Osteocyte (in vitro differentiated cells): ENCODE measurements at regions not wholly inside any gene's neighbourhood (a gene's known extent, or its start where the extent isn't known, plus 50 kb on each side); places are given as distances from the start of the nearest gene placed in this dataset.

Source experiments
- DNase-seq: peaks from one replicate; pipeline ENCODE4 v3.0.0; 2021; ENCODE audit warnings: mixed read lengths; ENCODE audit not compliant: unreplicated experiment; ENCODE audit errors: extremely low spot score
- H3K27ac Mint-ChIP-seq: one replicate; pipeline ENCODE4 v1.8.0; 2021; ENCODE audit warnings: mild to moderate bottlenecking, mixed read lengths; ENCODE audit not compliant: unreplicated experiment
- H3K27me3 Mint-ChIP-seq: one replicate; pipeline ENCODE4 v1.8.0; 2021; ENCODE audit warnings: mixed read lengths; ENCODE audit not compliant: unreplicated experiment
- H3K36me3 Mint-ChIP-seq: one replicate; pipeline ENCODE4 v1.8.0; 2021; ENCODE audit warnings: mixed read lengths; ENCODE audit not compliant: unreplicated experiment
- H3K4me1 Mint-ChIP-seq: one replicate; pipeline ENCODE4 v1.8.0; 2021; ENCODE audit warnings: mixed read lengths; ENCODE audit not compliant: unreplicated experiment
- H3K4me3 Mint-ChIP-seq: one replicate; pipeline ENCODE4 v1.8.0; 2021; ENCODE audit warnings: mild to moderate bottlenecking, moderate library complexity, mixed read lengths; ENCODE audit not compliant: unreplicated experiment
- H3K9me3 Mint-ChIP-seq: one replicate; pipeline ENCODE4 v1.8.0; 2021; ENCODE audit warnings: mixed read lengths; ENCODE audit not compliant: unreplicated experiment
- CTCF ChIP-seq: fragments of 200-600 bp; sonication (generic); IDR thresholded peaks from 2 replicates; pipeline ENCODE4 v1.5.0; 2021; ENCODE audit warnings: antibody characterized with exemption, mild to moderate bottlenecking, moderate library complexity

- TF ChIP-seq CTCF, result no peak
- no peak overlapping the region for H3K4me3 Mint-ChIP-seq
- no peaks in the 10 kb centered on the region for H3K9me3 Mint-ChIP-seq
- H3K27ac Mint-ChIP-seq, result no peak overlapping the region
- peaks cover 6% of the 10 kb centered on the region for H3K4me1 Mint-ChIP-seq
- DNase-seq, result no peak
- H3K36me3 Mint-ChIP-seq, result no peaks in the 10 kb centered on the region
- no peaks in the 10 kb centered on the region for H3K27me3 Mint-ChIP-seq
These were observed 249.1 kb downstream of the OGFRL1 start for GRCh38 chr6:71537717-71538116.

GRCh38 chr6:71544028-71544427, 255.4 kb downstream of the OGFRL1 start:
- H3K27me3 Mint-ChIP-seq, result no peaks in the 10 kb centered on the region
- DNase-seq, result no peak
- H3K4me3 Mint-ChIP-seq, result no peak overlapping the region
- no peaks in the 10 kb centered on the region for H3K36me3 Mint-ChIP-seq
- H3K4me1 Mint-ChIP-seq, result peaks cover 18% of the 10 kb centered on the region
- no peak for TF ChIP-seq CTCF
- peaks cover 4% of the 10 kb centered on the region for H3K9me3 Mint-ChIP-seq
- H3K27ac Mint-ChIP-seq, result peak overlapping the region; percentile 31

DNA sequence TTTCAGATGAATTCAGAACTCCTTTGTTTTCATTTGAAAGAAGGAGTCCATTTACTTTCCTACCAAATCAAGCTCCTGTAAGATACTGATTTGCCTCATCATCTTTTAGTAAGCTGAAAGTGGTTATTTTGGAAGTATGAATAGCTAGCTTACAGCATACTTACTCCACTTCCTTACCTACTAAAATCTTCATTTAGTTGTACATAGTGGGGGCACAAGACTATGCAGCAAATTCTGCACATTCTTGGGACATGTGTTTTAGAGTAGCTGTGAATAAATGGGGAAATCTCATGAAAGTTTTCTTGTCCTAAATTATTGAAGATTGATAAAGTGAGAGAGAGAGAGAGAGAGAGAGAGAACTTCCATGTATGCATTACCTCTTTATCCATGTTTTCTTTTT, 256.3 kb downstream of the OGFRL1 start:
- peaks cover 5% of the 10 kb centered on the region for H3K9me3 Mint-ChIP-seq
- H3K4me3 Mint-ChIP-seq, result no peak overlapping the region
- TF ChIP-seq CTCF, result no peak
- no peaks in the 10 kb centered on the region for H3K27me3 Mint-ChIP-seq
- H3K36me3 Mint-ChIP-seq, result no peaks in the 10 kb centered on the region
- peaks cover 18% of the 10 kb centered on the region for H3K4me1 Mint-ChIP-seq
- DNase-seq, result no peak
- H3K27ac Mint-ChIP-seq, result no peak overlapping the region

- Mint-ChIP-seq H3K27ac (no peak overlapping the region), H3K4me3 (no peak overlapping the region), H3K36me3 (no peaks in the 10 kb centered on the region), H3K27me3 (no peaks in the 10 kb centered on the region), H3K9me3 (peaks cover 9% of the 10 kb centered on the region), H3K4me1 (peaks cover 18% of the 10 kb centered on the region)
- no peak for TF ChIP-seq CTCF
- no peak for DNase-seq
These were observed 257.3 kb downstream of the OGFRL1 start for GRCh38 chr6:71545905-71546304.

- Mint-ChIP-seq H3K27me3 (no peaks in the 10 kb centered on the region), H3K36me3 (no peaks in the 10 kb centered on the region), H3K27ac (no peak overlapping the region), H3K4me3 (no peak overlapping the region), H3K9me3 (peaks cover 16% of the 10 kb centered on the region), H3K4me1 (peaks cover 5% of the 10 kb centered on the region)
- no peak for TF ChIP-seq CTCF
- DNase-seq, result no peak
These were observed 263.2 kb downstream of the OGFRL1 start for GRCh38 chr6:71551798-71552197.
